ENCODE measurements at regions not wholly inside any gene's neighbourhood (a gene's known extent, or its start where the extent isn't known, plus 50 kb on each side); places are given as distances from the start of the nearest gene placed in this dataset.
A peak's percentile ranks its signal among the peaks of the same experiment; 100 is the strongest.
"Not testable (repeated sequence)": the region's sequence is repeated elsewhere in the genome, so short reads cannot be mapped to it uniquely, and the experiment has no call there.

DNA sequence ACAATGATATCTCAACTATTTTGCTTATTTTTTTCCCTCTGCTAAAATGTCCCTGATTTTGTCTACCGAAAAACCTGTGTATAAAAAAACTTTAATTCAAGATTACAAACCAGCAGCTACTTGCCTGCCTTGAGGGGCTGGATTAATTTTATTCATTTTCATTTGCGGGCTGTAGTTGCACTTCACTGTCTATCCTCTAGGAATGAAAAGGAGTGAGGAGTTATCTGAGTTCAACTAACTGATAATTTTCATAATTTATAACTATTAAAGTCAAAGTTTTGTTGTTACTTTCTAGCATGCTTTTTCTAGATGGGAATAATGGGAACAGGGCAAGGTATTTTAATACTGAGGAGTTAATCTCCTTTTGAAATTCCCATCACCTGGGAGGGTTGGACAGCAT lies 50.3 kb upstream of the AGTPBP1 start:
- H3K4me3 Mint-ChIP-seq; H3K36me3 Mint-ChIP-seq; H3K27ac Mint-ChIP-seq; ATAC-seq; H3K4me1 Mint-ChIP-seq; DNase-seq (ENCODE audit: low spot score in 2 of 2); H3K9me3 Mint-ChIP-seq: not testable (repeated sequence)

DNA sequence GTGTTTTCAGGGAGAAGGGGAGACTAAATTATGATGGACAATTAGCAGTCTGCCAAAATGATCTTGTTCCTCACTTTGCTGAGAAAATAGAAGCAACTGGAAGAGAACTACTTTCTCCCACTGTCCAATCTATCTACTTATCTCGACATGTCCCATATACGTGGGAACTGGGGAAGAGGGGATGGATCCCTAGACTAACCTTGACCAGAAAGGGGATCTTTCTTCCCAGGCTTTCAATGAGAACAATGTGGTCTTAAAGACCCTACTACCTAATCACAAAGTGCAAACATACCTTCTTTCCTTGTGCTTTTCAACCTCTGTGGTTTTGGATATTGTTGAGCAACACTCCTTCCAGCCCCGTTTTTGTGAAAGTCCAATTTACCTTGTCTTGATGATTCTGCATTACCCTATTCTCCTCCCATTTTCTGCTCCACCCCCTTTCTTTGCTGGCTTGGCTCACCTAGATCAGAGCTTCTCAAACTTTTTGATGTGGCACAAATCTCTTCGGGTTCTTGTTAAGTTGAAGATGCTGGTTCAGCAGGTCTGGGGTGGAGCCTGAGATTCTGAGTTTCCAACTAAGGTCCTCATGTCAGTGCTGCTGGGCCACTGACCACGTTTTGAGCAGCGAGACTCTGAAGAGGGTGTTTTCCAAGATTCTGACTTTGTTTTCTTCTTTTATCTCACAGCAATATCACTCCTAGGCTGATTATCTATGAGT lies 61.4 kb upstream of the AGTPBP1 start:
- H3K9me3 Mint-ChIP-seq; DNase-seq (ENCODE audit: low spot score in 2 of 2); H3K27ac Mint-ChIP-seq; ATAC-seq; H3K4me3 Mint-ChIP-seq; H3K4me1 Mint-ChIP-seq: not testable (repeated sequence)
- H3K36me3 Mint-ChIP-seq: peaks cover 15% of the 10 kb centered on the region

DNA sequence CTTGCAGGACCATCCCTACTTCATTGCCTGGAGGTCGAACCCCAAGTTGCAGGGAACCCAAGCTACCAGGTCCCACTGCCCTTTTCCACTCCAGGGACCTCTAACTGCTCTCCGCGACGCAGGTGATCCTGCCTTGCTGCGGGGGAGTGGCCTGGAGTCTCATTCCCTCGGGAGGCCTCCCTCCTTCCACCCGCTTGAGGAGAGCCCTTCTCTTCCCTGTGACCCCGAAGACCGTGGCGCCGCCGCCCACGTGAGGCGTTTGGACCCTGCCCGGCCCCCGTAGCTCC lies 63.0 kb upstream of the AGTPBP1 start:
- H3K4me3 Mint-ChIP-seq; H3K9me3 Mint-ChIP-seq; DNase-seq (ENCODE audit: low spot score in 2 of 2); ATAC-seq; H3K27ac Mint-ChIP-seq; H3K4me1 Mint-ChIP-seq: not testable (repeated sequence)
- peaks cover 20% of the 10 kb centered on the region for H3K36me3 Mint-ChIP-seq

DNA sequence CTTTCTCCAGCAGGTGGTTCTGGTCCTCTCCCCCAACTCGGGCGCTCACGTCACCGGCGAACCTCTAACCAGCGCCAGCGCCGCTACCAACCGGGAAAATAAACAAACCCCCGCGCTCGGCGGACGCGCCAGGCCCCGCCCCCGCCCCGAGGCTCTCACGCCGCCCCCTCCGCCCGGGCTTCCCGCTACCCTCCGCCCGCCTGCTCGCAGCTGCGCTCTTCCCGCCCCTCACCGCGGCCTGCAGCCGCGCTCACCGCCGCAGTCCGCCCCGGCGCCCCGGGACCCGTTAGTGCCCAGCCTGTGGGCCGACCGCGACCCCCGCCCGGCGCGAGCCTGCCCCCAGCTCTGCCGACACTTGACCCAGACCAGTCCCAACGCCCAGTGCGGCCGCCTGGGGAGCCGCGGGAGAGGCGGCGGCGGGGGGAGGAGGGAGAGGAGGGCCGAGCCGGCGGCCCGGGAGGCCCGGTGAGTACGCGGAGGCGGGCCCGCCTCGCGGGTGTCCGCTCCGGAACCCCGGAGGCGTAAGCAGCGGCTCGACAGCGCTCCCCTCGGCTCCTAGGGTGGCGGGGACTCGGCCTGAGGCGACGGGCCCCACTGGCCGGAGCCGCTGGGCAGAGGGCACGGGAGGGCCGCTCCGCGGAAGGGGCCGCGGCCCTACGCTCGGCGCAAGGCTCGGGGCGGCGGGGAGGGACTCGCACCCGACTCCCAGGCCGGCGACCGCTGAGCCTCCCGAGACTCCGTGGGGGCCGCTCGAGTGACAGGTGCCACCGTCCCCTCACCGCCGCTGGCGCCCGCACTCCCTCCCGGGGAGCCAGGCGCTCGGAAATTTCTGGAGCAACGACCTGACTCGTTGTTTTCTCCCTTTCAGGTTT lies 63.6 kb upstream of the AGTPBP1 start:
- not testable (repeated sequence) for H3K4me1 Mint-ChIP-seq, H3K4me3 Mint-ChIP-seq, H3K9me3 Mint-ChIP-seq
- peak overlapping the region; percentile 88 for H3K27ac Mint-ChIP-seq
- H3K36me3 Mint-ChIP-seq: peaks cover 21% of the 10 kb centered on the region
- DNase-seq (ENCODE audit: low spot score in 2 of 2) (peak; percentile 60 to 86), ATAC-seq (peak; percentile 84)

DNA sequence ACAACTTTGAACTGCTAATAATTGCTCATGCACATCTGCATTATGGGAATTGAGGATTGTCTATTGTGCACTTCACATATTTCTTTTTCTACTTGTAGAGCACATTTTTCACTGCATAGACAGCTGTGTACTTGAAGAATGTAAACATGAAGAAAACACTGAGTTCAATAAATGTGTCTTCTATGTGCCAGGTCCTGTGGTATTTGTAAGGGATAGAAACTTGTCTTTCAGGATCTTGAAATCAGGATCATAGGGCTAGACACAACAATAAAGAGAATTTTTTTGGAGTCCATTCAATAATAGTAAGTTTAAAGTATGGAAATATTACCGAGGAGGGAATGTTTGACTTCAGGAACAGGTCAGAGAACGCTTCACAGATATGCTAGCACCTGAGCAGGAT lies 66.6 kb upstream of the AGTPBP1 start:
- not testable (repeated sequence) for H3K27ac Mint-ChIP-seq; H3K4me3 Mint-ChIP-seq; H3K4me1 Mint-ChIP-seq; DNase-seq (ENCODE audit: low spot score in 2 of 2); H3K9me3 Mint-ChIP-seq; ATAC-seq
- H3K36me3 Mint-ChIP-seq: peaks cover 25% of the 10 kb centered on the region

DNA sequence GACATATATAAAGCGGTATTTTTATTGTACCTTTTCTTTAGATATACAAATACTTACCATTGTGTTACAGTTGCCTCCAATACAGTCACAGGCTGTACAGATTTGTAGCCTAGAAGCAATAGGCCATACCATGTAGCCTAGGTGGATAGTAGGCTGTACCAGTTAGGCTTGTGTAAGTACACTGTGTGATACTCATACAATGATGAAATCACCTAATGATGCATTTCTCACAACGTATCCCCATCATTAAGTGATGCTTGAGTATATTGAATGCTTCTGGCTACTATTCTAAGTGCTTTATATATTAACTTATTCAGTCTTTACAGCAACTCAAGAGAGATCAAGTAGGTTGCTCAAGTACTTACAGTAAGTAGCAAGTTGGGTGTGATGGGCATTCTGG lies 71.6 kb upstream of the AGTPBP1 start:
- not testable (repeated sequence) for H3K4me3 Mint-ChIP-seq; H3K4me1 Mint-ChIP-seq; DNase-seq (ENCODE audit: low spot score in 2 of 2); H3K27ac Mint-ChIP-seq; H3K9me3 Mint-ChIP-seq; ATAC-seq
- H3K36me3 Mint-ChIP-seq: peaks cover 28% of the 10 kb centered on the region

DNA sequence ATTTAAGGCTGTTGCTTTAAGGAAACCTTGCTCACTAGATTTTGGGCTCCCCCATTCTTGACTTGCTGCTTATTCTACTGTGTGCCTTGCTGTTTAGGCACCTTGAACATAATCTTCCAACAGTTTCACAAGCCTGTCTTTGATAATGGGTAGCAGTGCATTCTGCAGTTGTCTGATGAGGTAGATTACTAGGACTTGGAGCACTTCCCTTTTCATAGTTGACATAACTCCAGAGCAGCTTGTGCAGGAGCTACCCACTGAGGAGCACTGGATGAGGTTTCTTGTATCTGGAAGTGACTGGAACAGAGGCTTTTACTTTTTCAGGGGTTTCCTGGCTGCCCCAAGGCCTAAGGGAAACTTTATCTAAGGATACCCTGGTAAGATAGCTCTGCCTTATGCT lies 73.0 kb upstream of the AGTPBP1 start:
- H3K36me3 Mint-ChIP-seq: peaks cover 27% of the 10 kb centered on the region
- not testable (repeated sequence) for DNase-seq (ENCODE audit: low spot score in 2 of 2); H3K4me3 Mint-ChIP-seq; H3K27ac Mint-ChIP-seq; H3K4me1 Mint-ChIP-seq; ATAC-seq; H3K9me3 Mint-ChIP-seq

DNA sequence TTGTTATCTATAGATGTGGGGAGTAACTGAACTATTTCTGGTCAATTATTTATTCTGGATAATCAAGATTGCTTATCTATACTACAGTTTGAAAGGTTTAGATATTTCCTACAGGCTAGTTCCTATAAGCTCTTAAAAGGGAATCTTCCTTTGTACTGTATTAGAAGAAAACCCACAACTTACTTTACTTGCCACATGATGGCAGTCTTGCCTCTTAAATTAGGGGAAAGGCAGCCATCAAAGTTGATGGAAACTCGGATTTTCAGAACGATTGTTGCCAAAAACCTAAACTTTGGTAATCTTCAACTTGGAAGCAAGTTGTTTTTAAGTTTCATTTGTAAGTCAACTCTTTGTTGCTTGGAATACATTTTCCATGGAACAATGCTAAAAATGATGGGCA lies 77.2 kb upstream of the AGTPBP1 start:
- H3K36me3 Mint-ChIP-seq: peaks cover 41% of the 10 kb centered on the region
- peak; percentile 58 for ATAC-seq
- DNase-seq (ENCODE audit: low spot score in 2 of 2); H3K4me3 Mint-ChIP-seq; H3K4me1 Mint-ChIP-seq; H3K27ac Mint-ChIP-seq; H3K9me3 Mint-ChIP-seq: not testable (repeated sequence)

DNA sequence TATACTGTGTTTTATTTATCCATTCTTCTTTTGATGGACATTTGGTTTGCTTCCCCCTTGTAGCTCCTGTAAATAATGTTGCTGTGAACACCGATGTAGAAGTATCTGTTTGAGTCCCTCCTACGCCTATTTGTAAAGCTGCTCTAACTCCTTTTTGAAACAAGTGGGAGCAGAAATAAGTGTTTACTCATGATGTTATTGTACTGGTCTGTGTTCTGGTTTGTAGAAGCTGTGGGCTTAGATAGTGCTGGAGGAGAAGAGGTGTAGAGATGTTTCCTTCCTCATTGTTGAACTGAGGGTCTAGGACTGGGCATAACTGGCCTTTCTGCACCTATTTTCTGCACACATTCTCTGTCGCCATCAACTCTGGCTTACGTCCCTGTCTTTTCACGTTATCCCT lies 78.8 kb upstream of the AGTPBP1 start:
- peaks cover 49% of the 10 kb centered on the region for H3K36me3 Mint-ChIP-seq
- peak overlapping the region; percentile 13 for H3K27ac Mint-ChIP-seq
- H3K4me1 Mint-ChIP-seq; H3K9me3 Mint-ChIP-seq; H3K4me3 Mint-ChIP-seq; ATAC-seq; DNase-seq (ENCODE audit: low spot score in 2 of 2): not testable (repeated sequence)

DNA sequence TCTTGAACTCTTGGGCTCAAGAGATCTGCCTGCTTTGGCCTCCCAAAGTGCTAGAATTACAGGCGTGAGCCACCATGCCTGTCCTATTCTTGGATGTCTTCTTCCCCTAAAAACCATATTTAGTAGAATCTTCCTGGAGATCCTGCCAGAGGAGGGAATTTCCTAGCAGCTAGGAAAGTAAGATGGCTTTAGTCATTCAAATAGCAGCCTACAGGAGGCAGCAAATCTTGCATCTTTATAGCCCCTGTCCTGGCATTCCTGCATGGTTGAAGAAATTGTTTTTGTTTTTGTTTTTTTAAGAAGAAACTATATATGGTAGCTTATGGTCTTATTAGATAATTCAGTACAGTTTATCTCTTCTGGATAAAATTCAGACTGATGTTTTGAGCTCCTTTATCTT lies 83.2 kb upstream of the AGTPBP1 start:
- H3K9me3 Mint-ChIP-seq; DNase-seq (ENCODE audit: low spot score in 2 of 2): not testable (repeated sequence)

DNA sequence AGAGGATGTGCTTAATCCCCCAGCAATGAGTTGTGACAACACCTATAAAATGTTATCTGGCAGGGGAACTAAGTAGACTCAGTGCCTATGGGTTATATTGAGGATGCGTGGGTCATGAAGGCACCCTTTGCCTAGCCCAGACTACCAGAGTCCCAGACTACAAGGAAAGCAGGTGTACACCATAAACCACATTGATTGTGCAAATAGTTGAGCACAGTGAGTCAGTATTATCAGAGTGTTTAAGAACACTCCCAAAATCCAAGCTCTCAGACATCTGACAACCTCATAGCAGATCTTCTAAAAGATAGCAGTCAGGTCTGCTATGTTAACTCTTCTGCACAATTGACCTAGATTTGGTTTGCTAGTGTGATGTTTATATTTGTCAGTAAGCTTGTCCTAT lies 92.8 kb upstream of the AGTPBP1 start:
- not testable (repeated sequence) for ATAC-seq; H3K9me3 Mint-ChIP-seq; H3K4me3 Mint-ChIP-seq; DNase-seq (ENCODE audit: low spot score in 2 of 2); H3K27ac Mint-ChIP-seq; H3K4me1 Mint-ChIP-seq
- H3K36me3 Mint-ChIP-seq: peaks cover 36% of the 10 kb centered on the region

More for the DNA sequence above, 83.2 kb upstream of the AGTPBP1 start:
- H3K27ac Mint-ChIP-seq, H3K4me3 Mint-ChIP-seq, H3K4me1 Mint-ChIP-seq, ATAC-seq: not testable (repeated sequence)
- H3K36me3 Mint-ChIP-seq: peaks cover 37% of the 10 kb centered on the region

DNA sequence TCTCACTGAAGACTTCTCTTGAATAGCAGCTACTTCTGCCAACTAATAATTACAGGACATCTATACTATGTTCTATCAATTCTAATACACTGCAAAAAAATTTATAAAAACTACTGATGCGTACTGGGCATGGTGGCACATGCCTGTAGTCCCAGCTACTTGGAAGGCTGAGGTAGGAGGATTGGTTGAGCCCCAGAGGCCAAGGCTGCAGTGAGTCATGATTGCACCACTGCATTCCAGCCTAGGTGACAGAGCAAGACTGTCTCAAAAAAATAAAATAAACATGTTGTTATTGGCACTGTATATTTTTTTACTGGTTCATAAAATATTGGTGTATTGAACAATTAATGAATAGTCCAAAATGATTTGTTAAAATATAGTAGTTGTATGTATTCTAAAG lies 97.0 kb upstream of the NAA35 start:
- H3K4me1 Mint-ChIP-seq; H3K9me3 Mint-ChIP-seq; H3K27ac Mint-ChIP-seq; ATAC-seq; DNase-seq (ENCODE audit: low spot score in 2 of 2); H3K4me3 Mint-ChIP-seq: not testable (repeated sequence)
- H3K36me3 Mint-ChIP-seq: peaks cover 48% of the 10 kb centered on the region

DNA sequence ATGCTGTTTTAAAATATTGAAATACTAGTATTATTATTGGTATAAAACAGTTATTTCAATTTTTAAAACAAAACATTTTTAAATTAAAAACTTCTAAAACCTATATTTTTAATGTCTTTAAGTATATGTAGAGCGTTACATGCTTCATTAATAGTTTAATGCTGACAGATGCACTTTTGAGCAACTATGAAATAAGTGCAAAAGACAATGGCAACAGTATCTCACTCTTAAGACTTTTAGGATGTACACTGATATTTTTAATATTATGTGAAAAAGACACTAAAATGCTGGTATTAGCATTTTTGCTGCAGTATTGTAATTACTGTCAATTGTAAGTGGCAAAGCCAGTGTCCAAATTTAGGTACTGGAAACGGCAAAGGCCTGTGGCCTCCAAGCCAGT lies 93.2 kb upstream of the NAA35 start:
- H3K4me3 Mint-ChIP-seq; H3K9me3 Mint-ChIP-seq; DNase-seq (ENCODE audit: low spot score in 2 of 2); H3K27ac Mint-ChIP-seq; ATAC-seq; H3K4me1 Mint-ChIP-seq: not testable (repeated sequence)
- H3K36me3 Mint-ChIP-seq: peaks cover 18% of the 10 kb centered on the region

DNA sequence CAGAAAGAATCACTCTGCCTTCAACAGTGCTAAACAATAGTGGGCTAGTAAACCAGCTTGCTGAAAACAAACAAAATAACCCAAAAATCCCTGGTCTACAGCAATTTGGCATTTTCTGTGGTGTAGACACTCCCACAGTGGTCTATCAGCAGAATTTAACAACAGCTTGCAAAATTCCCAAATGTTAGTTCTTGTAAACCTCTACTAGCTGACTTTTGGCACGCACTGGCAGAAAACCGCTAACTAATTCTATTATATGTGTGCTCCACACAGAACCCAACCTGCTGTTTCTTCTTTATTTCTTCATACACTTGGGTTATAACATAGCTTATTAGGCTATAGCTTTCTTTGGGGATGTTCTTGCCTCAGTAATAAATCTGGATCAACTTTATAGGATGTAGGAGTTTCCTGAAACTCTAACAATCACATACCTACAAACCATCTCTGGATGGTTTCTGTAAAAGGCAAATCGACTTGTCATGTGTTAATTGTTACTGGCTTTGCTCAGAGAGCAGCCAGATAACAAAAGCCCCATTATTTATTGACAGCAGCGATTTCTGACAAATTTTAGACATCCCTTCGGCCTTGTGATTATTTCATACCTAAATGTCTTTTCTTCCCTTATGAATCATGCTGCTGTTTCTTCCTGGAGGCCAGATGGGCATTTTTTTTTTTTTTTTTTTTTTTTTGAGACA lies 82.7 kb upstream of the NAA35 start:
- Mint-ChIP-seq H3K4me3 (no peak overlapping the region), H3K36me3 (no peaks in the 10 kb centered on the region), H3K9me3 (no peaks in the 10 kb centered on the region), H3K27ac (peak overlapping the region; percentile 20), H3K4me1 (no peaks in the 10 kb centered on the region)
- ATAC-seq (no peak), DNase-seq (ENCODE audit: low spot score in 2 of 2) (no peak)

DNA sequence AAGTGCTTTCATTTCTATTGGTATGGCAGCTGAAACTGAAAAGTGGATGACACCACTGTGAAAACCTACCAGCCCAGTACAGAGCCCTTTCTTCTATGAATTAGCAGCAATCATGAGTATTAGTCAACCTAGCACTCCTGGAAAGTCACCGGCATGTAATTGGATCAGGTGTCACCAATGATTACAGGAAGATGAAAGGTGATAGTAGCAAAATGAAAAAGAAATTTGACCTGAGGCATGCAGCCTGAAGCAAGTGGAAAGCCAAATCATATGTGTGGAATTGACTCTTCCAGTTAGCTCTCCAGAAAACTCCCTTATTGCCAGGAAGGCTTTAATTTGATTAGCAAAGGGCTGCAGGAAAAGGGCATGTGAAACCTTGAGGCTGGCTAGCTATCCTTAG lies 81.2 kb upstream of the NAA35 start:
- Mint-ChIP-seq H3K4me3 (no peak overlapping the region), H3K36me3 (no peaks in the 10 kb centered on the region), H3K4me1 (no peaks in the 10 kb centered on the region), H3K9me3 (no peaks in the 10 kb centered on the region), H3K27ac (no peak overlapping the region)
- DNase-seq (ENCODE audit: low spot score in 2 of 2) (no peak), ATAC-seq (peak; percentile 63)

All from stimulated activated effector memory CD8-positive, alpha-beta T cell treated with anti-CD3 and anti-CD28 coated beads, Interleukin-12 subunit alpha, Interleukin-12 subunit beta, amount 100 ng/mL, for 72 hours (primary cell).